HG03097 (cell line): ENCODE measurements at regions not wholly inside any gene's neighbourhood (a gene's known extent, or its start where the extent isn't known, plus 50 kb on each side); places are given as distances from the start of the nearest gene placed in this dataset.

Source experiments
- ATAC-seq: cut with Tn5 transposase; IDR thresholded peaks from one replicate; pipeline ENCODE4 v1.9.1; 2021; ENCODE audit not compliant: unreplicated experiment, low FRiP score

DNA sequence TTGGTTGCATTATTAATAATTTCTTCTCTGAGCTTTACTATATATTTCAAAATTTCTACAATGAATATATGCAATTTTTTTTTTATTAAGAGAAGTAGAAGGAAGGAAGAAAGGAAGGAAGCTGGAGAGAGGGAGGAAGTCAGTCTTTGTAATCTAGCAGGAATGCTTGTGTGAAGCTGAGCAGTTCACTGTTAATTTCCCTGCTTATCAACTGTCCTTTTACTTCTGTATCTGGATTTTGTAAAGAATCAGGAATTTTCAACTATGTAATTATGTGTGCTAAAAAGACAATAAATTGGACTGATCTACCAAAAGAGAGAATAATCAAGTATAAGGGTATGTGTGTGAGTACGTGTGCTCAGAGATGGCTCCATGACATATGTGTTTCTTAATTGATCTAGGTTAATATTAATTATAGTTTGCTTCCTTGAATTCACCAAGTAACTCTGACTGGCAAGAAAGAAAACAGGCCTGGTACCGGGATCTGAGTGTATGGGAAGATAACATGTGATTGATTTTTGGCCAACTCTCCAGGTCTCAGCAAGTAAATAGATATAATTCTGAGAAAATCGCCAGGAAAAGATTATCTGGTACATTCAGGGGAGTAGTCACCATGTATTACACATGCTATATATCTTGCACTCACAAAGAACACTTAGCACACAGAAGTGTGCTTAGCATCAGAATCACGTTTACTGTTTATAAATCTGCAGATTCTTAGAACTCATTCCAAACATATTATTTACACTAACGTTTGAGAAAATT is 1758.8 kb upstream of the WWC1 start:
- no peak for ATAC-seq

DNA sequence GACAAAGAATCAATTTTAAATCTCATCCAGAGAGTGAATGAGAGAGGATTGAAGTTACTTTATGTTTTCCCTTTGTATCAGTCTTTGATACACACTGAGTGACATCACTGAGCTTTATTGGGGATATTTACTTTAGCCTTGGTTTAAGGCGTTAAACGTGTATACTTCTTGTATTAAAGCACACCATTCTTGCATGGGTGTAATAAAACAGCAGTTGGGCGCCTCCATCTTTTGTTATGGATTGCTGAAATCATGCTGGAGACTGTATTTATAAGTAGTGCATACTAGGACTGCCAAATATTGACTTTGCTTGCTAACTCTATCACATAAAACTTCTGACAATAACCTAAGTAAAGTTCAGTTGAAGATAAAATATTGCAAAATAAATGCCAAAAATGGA is 1755.8 kb upstream of the WWC1 start:
- no peak for ATAC-seq

DNA sequence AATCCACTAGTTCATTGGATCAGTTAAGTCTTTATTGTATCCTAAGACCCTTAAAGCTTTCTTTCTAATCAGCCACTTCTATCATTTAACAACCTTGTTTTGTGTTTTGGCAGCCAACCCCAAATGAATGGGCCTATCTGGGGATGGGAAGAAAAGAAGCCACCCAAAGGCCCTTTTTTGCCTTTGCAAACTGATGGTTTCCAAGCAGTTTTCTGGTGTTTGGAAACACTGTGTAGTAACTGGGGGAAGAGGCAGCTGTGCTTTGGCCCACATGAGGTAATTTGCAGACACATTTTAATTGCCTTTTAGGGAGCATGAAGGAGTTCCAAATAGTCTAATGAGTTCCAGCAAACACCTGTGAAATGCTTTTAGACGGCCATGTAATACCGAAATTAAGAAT is 1751.3 kb upstream of the WWC1 start:
- no peak for ATAC-seq

DNA sequence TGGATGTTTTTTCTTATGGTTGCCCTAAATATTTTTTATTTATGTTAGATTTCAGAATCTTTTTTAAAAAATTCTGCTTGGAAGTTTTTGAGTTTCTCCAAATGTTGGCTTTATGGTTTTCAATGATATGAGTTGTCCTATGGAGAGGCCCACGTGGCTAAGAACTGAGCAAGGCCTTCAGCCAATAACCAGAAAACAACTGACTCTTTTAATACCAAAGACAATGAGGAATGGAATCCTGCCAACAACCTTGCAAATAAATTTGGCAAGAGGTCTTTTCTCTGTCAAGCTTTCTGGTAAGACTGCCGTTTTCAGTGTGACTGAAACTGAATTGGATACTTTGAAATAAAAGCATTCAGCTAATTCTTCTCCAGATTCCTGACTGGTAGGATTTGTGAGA is 1740.1 kb upstream of the WWC1 start:
- no peak for ATAC-seq

DNA sequence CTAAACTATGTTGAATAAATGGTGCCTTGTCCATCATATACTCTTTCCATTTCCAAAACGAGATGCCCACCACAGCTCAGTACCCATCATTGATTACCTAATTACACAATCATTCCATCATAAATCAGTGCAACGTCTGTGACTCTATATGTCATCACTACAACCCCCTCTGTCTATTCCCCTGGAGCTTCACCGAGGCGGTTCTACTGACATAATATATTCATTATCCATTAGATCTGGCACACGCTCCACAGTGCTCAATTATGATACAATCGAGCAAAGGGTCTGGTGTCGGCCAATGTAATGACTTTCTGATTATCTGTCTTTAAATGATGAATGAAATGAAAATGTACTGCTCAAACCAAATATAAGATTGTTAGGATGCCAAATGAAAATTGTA is 1737.7 kb upstream of the WWC1 start:
- no peak for ATAC-seq

DNA sequence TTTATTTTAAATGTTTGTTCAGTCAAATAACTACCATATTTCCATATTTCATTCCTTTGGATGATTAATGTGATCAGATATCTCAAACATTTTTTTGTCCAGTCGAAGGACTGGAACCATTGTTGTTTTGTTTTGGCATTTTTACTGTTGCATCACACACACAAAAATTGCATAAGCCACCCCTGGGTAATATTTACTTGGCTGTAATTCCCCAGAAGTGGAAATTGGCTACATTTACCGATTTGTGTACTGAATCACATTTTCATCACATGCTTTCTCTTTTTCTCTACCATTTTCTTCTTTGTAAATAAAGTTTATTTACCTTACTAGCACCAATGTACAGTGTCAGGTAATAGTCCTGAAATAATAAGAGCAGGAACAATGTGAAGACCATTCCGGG is 1729.7 kb upstream of the WWC1 start:
- ATAC-seq, result no peak

DNA sequence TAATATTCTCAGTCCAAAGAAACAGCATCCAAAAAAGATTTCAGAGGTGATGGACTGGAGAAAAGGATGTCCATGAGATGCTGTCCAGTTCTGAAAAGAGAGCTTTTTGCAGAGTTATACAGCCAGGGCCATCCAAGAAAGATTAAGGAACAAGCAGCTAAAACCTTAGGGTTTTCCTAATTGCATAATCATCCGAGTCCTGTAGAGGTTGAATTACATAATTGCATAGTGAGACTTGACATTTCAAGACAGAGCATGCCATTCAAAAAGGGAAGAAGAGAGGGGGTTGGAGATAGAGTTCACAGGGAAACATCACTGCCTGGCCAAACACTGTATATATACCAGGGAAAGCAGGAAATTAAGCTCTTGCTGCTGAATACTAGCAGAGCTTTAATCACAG is 1729.2 kb upstream of the WWC1 start:
- ATAC-seq, result no peak

DNA sequence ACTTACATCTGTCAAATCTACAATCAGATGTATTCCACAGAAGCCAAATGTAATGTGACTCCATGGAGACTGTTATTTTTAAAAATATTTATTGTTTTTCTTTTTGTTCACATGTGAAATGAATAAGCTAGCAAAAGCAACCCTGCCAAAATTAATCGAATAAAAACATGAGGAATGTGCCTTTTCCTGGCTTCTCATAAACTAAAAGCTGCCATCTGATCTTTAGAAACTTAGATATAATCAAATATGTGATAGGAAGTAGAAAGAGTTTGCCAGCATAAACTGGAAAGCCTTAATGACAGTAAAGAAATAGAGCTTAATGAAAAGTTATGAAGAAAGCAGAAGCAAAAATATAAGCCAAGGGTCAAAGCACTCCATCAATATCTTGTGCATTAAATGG is 1724.7 kb upstream of the WWC1 start:
- ATAC-seq, result no peak

DNA sequence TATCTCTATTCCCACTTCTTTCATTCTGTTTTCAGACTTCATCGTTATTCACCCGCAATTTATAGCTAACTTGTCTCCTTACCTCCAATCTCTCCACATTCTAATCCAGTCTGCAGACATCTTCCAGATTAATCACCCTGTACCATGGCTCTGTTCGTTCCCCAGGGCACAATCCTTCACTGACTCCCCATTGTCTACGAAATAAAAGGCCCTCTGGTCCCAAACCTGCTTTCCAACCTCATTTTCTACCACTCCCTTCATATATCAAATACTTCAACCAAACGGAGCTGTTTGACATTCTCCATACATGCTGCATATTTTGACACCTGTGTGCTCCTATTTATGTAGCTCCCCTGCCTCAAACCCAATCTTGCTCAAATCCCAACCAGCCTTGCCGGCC is 1720.6 kb upstream of the WWC1 start:
- ATAC-seq, result no peak

DNA sequence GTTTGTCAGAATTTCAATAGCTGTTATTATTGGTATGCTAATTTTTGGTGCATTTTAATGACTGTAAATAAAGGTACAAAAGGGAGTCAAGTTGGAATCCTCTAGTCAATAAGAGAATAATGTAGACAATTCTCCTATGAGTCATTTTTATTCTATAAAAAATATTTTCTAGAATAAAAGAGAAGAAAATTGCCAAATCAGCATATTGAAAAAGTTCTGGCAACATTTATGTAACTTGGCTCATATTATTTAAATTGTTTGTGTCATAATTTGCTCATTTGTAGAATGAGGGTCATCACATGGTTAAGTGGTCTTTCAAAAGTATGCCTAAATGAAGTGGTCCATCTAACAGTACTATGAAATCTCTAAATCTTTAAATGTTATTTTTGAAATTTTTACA is 1719.8 kb upstream of the WWC1 start:
- ATAC-seq, result no peak

DNA sequence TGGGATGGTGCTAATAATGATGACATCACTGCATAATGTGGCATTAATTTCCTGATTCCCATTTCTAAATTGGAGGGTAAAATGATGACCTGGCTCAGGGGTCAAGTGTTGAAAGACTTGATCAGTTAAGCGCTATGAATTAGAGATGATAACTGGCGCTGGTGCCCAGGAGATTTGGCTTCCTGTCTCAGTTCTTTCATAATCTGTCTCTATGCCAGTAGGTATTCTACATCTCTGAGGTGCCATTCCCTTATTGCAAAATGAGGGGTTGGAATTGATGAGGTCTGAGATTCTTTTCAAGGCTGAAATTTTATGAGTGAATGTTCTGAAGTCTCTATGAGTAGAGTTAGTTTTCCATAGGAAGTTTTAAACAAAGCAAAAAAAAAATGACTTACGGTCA is 1715.1 kb upstream of the WWC1 start:
- ATAC-seq, result no peak

DNA sequence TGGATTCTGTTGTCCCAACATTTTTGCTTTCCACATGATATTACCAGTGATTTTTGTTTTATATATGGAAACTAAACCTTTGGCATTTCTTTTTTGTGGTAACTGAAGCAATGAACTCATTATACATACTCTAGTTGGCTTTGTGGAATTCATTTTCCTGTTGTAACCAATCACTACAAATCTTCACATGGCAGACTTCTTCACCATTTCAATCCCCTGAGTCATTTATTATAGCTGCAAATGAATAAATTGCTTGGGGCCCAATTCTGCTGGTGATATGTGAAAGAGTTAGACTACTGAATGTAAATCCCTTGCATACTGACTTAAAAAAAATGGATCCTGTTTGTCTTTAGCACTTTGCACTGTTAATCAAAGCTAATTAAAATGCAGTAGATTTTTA is 1709.6 kb upstream of the WWC1 start:
- ATAC-seq, result no peak

DNA sequence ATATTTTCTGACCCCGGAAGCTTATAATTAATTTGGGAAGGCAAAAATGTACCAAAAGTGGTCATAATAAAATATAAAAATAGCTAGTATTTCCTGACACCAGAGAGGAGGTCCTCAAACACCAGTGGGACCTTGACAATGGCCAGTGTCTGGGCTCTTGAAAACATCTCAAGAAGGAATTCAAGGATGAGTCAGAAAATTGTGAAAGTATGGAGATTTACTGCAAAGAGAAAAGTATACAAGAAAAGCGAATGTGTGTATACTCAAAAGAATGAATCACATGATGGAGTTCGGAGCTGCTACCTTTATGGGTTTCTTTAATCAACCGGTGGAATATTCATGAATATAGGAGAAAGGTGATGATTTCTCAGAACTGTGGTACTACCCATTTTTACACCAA is 1709.0 kb upstream of the WWC1 start:
- no peak for ATAC-seq

DNA sequence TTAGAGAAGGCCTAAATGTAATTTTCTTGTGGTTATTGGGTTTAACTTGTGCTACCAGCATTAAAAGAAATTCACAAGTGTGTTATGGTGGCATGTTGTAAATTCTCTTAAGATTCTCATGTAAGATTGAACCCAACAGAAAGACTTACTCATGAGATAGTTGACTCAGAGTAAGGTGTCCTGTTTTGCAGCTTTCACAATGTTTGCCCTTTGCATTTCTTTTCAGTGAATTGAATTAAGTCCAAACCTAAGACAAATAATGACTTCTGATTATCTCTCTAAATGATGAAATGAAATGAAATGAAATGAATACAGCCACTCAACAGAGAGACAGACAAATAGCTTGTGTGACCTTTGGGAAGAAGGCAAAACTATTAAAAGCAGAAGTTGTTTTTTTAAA is 1696.9 kb upstream of the WWC1 start:
- ATAC-seq, result no peak

DNA sequence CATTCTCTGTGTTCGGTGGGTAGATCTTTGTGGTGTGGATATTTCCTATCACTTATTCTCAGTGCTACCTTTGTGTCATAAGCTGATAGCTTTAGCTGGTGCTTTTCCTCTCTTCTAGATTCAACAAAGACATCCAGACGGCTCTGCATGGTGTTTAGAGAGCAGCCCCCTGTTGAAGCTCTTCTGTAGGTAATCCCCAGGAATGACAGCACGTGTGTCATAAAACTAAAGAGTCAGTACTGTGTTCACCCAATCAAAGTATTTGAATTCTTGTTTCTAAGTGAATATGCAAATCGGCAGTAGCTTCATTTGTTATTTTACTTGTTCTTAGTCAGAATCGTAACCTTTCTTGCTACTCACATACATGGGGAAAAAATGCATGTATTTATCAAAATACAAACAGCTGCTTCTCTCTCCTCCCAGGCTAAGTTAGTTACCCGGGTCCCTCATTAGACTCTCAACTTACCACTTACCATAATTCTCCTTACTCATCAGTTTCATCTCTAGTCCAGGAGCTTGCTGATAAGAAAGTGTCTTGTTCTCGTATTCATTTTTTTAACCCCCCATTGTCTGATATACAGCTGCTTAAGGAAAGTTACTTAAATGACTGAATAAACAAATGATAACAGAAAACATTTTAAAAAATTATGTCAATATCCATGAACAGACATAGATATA is 1696.0 kb upstream of the WWC1 start:
- ATAC-seq, result no peak

DNA sequence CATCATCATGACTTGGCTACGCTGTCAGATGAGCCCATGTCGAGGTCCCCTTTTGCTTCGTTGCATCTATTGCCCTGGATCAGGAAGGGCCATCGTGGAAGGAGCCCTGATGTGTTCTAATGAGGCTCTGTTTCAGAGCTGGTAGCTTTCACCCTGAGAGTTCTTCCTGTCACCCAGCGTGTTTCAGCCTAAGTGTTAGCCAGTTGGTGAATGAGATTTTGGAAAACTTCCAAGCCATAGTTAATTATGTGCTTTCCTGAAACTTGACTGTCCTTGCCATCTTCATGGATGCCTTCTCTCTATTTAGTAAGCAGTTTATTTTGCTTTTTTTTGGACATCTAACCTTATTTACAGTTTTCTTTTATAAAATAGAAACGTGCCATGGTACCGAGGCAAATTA is 1695.4 kb upstream of the WWC1 start:
- no peak for ATAC-seq

DNA sequence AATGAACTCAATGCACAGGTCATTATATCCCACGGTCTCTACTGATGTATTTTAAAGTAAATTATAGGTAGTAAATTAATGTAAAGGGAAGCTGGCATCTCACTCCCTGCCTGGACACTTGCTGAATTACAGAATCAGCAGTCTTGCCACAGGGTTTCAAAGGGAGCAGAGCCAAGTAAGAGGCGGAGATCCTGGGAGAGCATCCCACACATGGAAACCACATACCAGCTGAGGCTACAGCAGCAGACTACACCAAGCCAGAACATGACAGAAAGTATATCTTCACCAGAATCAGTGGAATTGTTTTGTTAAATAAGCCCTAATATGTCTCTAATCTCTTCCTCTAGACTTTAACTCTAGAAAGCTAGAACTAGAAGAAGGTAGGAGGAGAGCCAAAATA is 1689.2 kb upstream of the WWC1 start:
- ATAC-seq, result no peak

DNA sequence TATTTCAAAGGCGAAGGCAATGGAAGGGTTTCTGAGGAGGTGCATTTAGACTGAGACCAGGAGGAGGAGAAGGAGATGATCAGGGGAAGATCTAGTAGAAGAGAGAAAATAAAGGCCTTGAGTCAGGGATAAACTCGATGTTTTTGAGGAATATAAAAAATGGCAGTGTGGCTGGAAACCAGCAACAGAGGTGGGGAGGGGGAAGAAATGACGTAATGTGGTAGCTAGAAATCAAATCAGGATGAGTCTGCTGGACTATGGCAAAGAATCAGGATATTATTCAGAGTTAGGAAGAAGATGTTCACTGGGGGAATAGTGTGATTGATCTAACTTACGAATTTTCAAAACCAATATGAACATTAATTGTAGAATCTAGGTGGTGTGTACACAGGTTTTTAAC is 1673.9 kb upstream of the WWC1 start:
- ATAC-seq, result no peak

DNA sequence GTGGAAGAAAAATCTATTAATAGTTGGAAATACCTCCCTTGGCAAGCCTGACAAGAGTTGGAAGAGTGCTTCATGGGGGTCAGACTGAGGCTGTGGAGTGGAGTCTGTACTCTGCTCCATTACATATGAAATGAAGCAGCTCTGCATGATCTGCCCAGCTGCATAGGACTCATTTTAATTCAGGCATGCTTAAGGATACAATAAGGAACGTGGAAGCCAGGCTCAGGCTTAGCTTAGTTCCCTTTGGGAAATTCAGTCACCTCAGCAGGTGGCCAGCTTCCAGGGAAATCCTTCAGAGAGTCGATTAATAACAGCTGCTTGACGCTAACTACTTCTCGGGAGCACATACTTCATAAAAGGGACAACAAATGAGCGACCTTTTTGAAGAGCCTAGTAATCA is 1672.9 kb upstream of the WWC1 start:
- ATAC-seq, result no peak

DNA sequence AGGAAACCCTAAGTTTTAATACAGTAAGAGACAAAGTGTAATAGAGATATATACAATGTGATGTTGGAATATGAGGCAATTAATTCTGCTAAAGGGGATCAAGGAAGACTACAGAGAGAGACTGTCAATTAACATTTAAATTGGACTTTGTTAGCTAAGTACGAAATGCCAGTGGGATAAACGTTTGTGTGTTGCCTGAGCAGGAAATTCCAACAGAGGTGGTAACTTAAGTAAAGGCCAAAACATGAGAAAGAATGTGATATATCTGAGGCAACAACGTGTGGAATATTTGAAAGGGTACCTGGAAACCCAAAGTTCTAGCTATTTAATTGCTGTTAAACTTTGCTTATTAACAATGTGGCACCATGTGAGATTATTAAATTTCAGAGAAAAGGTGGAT is 1666.9 kb upstream of the WWC1 start:
- no peak for ATAC-seq

DNA sequence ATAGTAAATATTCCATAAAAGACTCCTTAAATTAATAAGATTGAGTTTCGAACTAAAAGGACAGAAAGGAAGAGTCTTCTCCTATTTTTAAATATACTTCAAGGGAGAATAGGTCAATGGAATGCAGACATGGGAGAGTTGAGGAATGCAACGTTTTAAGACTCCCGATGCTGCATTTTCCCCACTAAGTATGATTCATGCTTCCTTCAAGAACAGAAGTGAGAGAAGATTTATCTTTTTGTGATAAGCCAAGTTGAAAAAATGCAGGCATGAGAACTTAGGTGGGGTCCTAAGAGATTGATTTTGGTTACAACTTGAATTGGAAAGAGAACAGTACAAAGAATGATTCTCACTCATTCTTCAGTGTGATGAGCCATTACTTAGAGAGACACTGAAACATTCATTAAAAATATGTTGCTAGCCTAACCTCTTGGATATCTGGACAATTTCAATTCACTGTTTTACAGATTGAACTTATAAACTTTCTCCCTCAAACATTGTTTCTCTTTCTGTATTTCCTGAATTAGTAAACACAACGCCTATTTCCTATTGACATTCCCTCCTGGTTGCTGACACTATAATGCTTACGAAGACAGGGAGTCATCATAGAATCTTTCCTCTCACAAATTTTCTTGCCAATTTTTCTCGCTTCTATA is 1666.1 kb upstream of the WWC1 start:
- no peak for ATAC-seq

DNA sequence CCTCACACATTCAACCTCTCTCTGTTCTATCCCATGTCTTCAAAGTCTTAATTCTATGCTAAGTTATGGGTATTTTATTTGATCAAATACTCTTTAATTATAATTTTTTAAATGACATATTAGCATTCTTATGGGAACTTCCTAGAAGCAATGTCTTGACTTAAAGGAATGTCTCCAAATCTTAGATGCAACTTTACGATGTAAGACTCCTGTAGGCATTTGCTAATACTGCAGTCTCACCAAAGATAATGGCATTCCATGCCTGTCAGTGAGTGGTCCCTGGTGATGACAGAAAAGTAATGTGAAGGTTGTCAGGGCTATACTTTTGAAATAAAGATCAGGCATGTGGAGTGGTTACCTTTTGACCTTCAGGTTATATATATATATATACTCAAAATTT is 1654.2 kb upstream of the WWC1 start:
- no peak for ATAC-seq
